ENCODE measurements at regions not wholly inside any gene's neighbourhood (a gene's known extent, or its start where the extent isn't known, plus 50 kb on each side); places are given as distances from the start of the nearest gene placed in this dataset.
A peak's percentile ranks its signal among the peaks of the same experiment; 100 is the strongest.

GRCh38 chr11:64472593-64473455 is 82.9 kb upstream of the SLC22A11 start:
- ChIA-PET CTCF (ENCODE audit: low intra/inter-chr PET ratio) (no interaction called here), POLR2A (interaction anchor here (1.1 kb wide), 1 partner anchor 15 kb away, joined by 5 read pairs; no protein-coding TSS in a partner anchor)
- Histone ChIP-seq H3K9ac (ENCODE audit: insufficient read depth in 1 of 2, low read depth in 2 of 2, low read length in 2 of 2) (peak overlapping the region; percentile 26 to 60; a peak in 3 of 4 replicates), H3K27me3 (ENCODE audit: control insufficient read depth in 2 of 2, insufficient read depth in 2 of 2, low read length in 2 of 2) (peaks cover 3 to 30% of the 10 kb centered on the region in 2 experiments; a peak in 2 of 5 replicates), H3K9me3 (replicated peaks; ENCODE audit: control insufficient read depth, insufficient read depth, low read depth, low read length) (no peaks in the 10 kb centered on the region), H3K4me3 (no peak overlapping the region), H3K9me1 (ENCODE audit: control insufficient read depth, insufficient read depth, low read length) (no peaks in the 10 kb centered on the region), H4K20me1 (replicated peaks; ENCODE audit: control insufficient read depth, insufficient read depth, low read length) (no peaks in the 10 kb centered on the region), H3K4me2 (ENCODE audit: insufficient read depth, low read length) (peak overlapping the region; percentile 74), H3K36me3 (ENCODE audit: control insufficient read depth, insufficient read depth, low read length) (no peaks in the 10 kb centered on the region), H3K4me1 (replicated peaks in 1 of 2; ENCODE audit: control insufficient read depth in 2 of 2, insufficient read depth in 2 of 2, low read length in 2 of 2) (peaks cover 10 to 11% of the 10 kb centered on the region in 2 experiments; a peak in 4 of 5 replicates), H3K79me2 (ENCODE audit: control insufficient read depth, insufficient read depth, low read length) (no peaks in the 10 kb centered on the region), H2AFZ (ENCODE audit: low read depth, low read length) (peak overlapping the region; percentile 53), H3K27ac (ENCODE audit: extremely low read depth, low read depth, low read length) (peak overlapping the region; percentile 75)
- FAIRE-seq: peak; percentile 96
- peak; percentile 94 for ATAC-seq
- DNase-seq (ENCODE audit: extremely low read depth in 1 of 4, low spot score in 3 of 4): peak; percentile 28 to 78 (median 53)
- WGBS (ENCODE audit: insufficient coverage, low coverage, missing lambda C conversion rate): 3% methylated on average over 10 of the region's 10 CpGs
- intact Hi-C loops (cut with micrococcal nuclease) (loop anchor here (5.0 kb wide), 1 partner anchor 116 kb away; the partner anchor contains the start of gene RPS6KA4), in situ Hi-C loops (cut with MboI) (no loop called here)
- BruUV-seq (replicated peaks): TSS peak; percentile 65
- TF ChIP-seq NRF1 (conservative IDR thresholded peaks at IDR 0.05 in 1 of 2, IDR thresholded peaks at IDR 0.05 in 1 of 2) (peak; percentile 46 to 48; a peak in 3 of 4 replicates), ZNF639 (CRISPR knock-in tag; conservative IDR thresholded peaks at IDR 0.05 in 1 of 2, IDR thresholded peaks at IDR 0.05 in 1 of 2) (no peak), NEUROD1 (IDR thresholded peaks at IDR 0.05; ENCODE audit: borderline replicate concordance, low read depth, low read length, partially characterized antibody) (no peak), CREB3 (tag; conservative IDR thresholded peaks at IDR 0.05; ENCODE audit: low read depth) (peak; percentile 21), SMAD4 (CRISPR knock-in tag; conservative IDR thresholded peaks at IDR 0.05) (no peak), RBM25 (IDR thresholded peaks at IDR 0.05; ENCODE audit: low read depth, low read length, severe bottlenecking) (no peak), JUND (IDR thresholded peaks at IDR 0.05; ENCODE audit: borderline replicate concordance, low read depth, low read length) (no peak), JUND (tag; IDR thresholded peaks at IDR 0.05; ENCODE audit: borderline replicate concordance, low read depth, low read length) (peak; percentile 41; the same call in 2 of the 3 replicates), SOX6 (IDR thresholded peaks at IDR 0.05) (0 out of 2 replicates have a peak, but pooled peaks have one; percentile 49), TAL1 (IDR thresholded peaks at IDR 0.05) (peak; percentile 84), TEAD4 (IDR thresholded peaks at IDR 0.05; ENCODE audit: low read length) (peak; percentile 73), TEAD4 (CRISPR knock-in tag; IDR thresholded peaks at IDR 0.05; ENCODE audit: borderline replicate concordance) (no peak)
- TF ChIP-seq, protein P1, sequence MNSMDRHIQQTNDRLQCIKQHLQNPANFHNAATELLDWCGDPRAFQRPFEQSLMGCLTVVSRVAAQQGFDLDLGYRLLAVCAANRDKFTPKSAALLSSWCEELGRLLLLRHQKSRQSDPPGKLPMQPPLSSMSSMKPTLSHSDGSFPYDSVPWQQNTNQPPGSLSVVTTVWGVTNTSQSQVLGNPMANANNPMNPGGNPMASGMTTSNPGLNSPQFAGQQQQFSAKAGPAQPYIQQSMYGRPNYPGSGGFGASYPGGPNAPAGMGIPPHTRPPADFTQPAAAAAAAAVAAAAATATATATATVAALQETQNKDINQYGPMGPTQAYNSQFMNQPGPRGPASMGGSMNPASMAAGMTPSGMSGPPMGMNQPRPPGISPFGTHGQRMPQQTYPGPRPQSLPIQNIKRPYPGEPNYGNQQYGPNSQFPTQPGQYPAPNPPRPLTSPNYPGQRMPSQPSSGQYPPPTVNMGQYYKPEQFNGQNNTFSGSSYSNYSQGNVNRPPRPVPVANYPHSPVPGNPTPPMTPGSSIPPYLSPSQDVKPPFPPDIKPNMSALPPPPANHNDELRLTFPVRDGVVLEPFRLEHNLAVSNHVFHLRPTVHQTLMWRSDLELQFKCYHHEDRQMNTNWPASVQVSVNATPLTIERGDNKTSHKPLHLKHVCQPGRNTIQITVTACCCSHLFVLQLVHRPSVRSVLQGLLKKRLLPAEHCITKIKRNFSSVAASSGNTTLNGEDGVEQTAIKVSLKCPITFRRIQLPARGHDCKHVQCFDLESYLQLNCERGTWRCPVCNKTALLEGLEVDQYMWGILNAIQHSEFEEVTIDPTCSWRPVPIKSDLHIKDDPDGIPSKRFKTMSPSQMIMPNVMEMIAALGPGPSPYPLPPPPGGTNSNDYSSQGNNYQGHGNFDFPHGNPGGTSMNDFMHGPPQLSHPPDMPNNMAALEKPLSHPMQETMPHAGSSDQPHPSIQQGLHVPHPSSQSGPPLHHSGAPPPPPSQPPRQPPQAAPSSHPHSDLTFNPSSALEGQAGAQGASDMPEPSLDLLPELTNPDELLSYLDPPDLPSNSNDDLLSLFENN (IDR thresholded peaks at IDR 0.05; ENCODE audit: low read depth in 2 of 2, low read length in 2 of 2): 0 out of 4 replicates have a peak, but pooled peaks of 1 of the 2 experiments have one; percentile 10

Data from K562 (cell line).